Parathyroid adenoma (tissue), 2 donors: ENCODE measurements at regions not wholly inside any gene's neighbourhood (a gene's known extent, or its start where the extent isn't known, plus 50 kb on each side); places are given as distances from the start of the nearest gene placed in this dataset.

Source experiments
- H2AFZ ChIP-seq: fragments of 300-600 bp; sonication (generic); one replicate; pipeline ENCODE4 v1.7.0; 2017; ENCODE audit warnings: antibody characterized with exemption, mild to moderate bottlenecking
- H3K27ac ChIP-seq: fragments of 300-600 bp; sonication (generic); one replicate; pipeline ENCODE4 v1.7.0; 2017
- H3K27me3 ChIP-seq: fragments of 300-600 bp; sonication (generic); one replicate; pipeline ENCODE4 v1.7.0; 2017; ENCODE audit warnings: low read length; ENCODE audit not compliant: control insufficient read depth, insufficient read depth
- H3K36me3 ChIP-seq: fragments of 300-600 bp; sonication (generic); one replicate; pipeline ENCODE4 v1.7.0; 2017; ENCODE audit warnings: low read length; ENCODE audit not compliant: control insufficient read depth, insufficient read depth
- H3K4me1 ChIP-seq: fragments of 300-600 bp; sonication (generic); one replicate; pipeline ENCODE4 v1.7.0; 2017; ENCODE audit warnings: control low read depth
- H3K4me2 ChIP-seq: fragments of 300-600 bp; sonication (generic); one replicate; pipeline ENCODE4 v1.7.0; 2017; ENCODE audit warnings: low read length
- H3K4me3 ChIP-seq: fragments of 300-600 bp; sonication (generic); one replicate; pipeline ENCODE4 v1.7.0; 2017; ENCODE audit warnings: low read depth, low read length
- H3K79me2 ChIP-seq: fragments of 300-600 bp; sonication (generic); one replicate; pipeline ENCODE4 v1.7.0; 2017; ENCODE audit warnings: control low read depth
- H3K9ac ChIP-seq: fragments of 300-600 bp; sonication (generic); one replicate; pipeline ENCODE4 v1.7.0; 2017; ENCODE audit warnings: mild to moderate bottlenecking
- H3K9me3 ChIP-seq: fragments of 300-600 bp; sonication (generic); one replicate; pipeline ENCODE4 v1.7.0; 2017; ENCODE audit warnings: low read length; ENCODE audit not compliant: control insufficient read depth
- CTCF ChIP-seq: fragments of 300-600 bp; sonication (generic); IDR thresholded peaks from one replicate; pipeline ENCODE4 v1.7.0; 2017; ENCODE audit warnings: antibody characterized with exemption, mild to moderate bottlenecking
- donor health status: primary hyperparathyroidism.

- no peak overlapping the region for H3K4me3 ChIP-seq
- H3K4me1 ChIP-seq, result no peaks in the 10 kb centered on the region
- no peak overlapping the region for H2AFZ ChIP-seq
- no peak overlapping the region for H3K4me2 ChIP-seq
- no peaks in the 10 kb centered on the region for H3K79me2 ChIP-seq
- TF ChIP-seq CTCF, result no peak
- no peak overlapping the region for H3K27ac ChIP-seq
- no peak overlapping the region for H3K9ac ChIP-seq
- no peaks in the 10 kb centered on the region for H3K36me3 ChIP-seq
- no peaks in the 10 kb centered on the region for H3K27me3 ChIP-seq
- no peaks in the 10 kb centered on the region for H3K9me3 ChIP-seq
Observed at GRCh38 chr1:69128204-69128603, 439.5 kb upstream of the LRRC7 start.

- Histone ChIP-seq H2AFZ (no peak overlapping the region), H3K4me1 (no peaks in the 10 kb centered on the region)
- TF ChIP-seq CTCF, result no peak
Observed at GRCh38 chr1:69129538-69129937, 438.2 kb upstream of the LRRC7 start.

GRCh38 chr1:69138172-69138571 is 429.6 kb upstream of the LRRC7 start:
- Histone ChIP-seq H3K9ac (no peak overlapping the region), H3K4me1 (no peaks in the 10 kb centered on the region), H3K9me3 (no peaks in the 10 kb centered on the region), H2AFZ (no peak overlapping the region), H3K27me3 (no peaks in the 10 kb centered on the region), H3K79me2 (no peaks in the 10 kb centered on the region), H3K36me3 (no peaks in the 10 kb centered on the region), H3K27ac (no peak overlapping the region), H3K4me2 (no peak overlapping the region), H3K4me3 (no peak overlapping the region)
- no peak for TF ChIP-seq CTCF

More at GRCh38 chr1:69129538-69129937, 438.2 kb upstream of the LRRC7 start:
- Histone ChIP-seq H3K4me2 (no peak overlapping the region), H3K36me3 (no peaks in the 10 kb centered on the region), H3K9me3 (no peaks in the 10 kb centered on the region), H3K27ac (no peak overlapping the region), H3K79me2 (no peaks in the 10 kb centered on the region), H3K27me3 (no peaks in the 10 kb centered on the region), H3K9ac (no peak overlapping the region), H3K4me3 (no peak overlapping the region)

GRCh38 chr1:69139007-69139406 is 428.7 kb upstream of the LRRC7 start:
- no peaks in the 10 kb centered on the region for H3K79me2 ChIP-seq
- no peaks in the 10 kb centered on the region for H3K4me1 ChIP-seq
- no peak overlapping the region for H3K27ac ChIP-seq
- H3K27me3 ChIP-seq, result no peaks in the 10 kb centered on the region
- no peak overlapping the region for H2AFZ ChIP-seq
- H3K9ac ChIP-seq, result no peak overlapping the region
- no peak overlapping the region for H3K4me3 ChIP-seq
- no peaks in the 10 kb centered on the region for H3K9me3 ChIP-seq
- no peaks in the 10 kb centered on the region for H3K36me3 ChIP-seq
- H3K4me2 ChIP-seq, result no peak overlapping the region
- TF ChIP-seq CTCF, result no peak

GRCh38 chr1:69146303-69146702 is 421.4 kb upstream of the LRRC7 start:
- Histone ChIP-seq H3K4me1 (no peaks in the 10 kb centered on the region), H3K9ac (no peak overlapping the region), H3K4me2 (no peak overlapping the region), H3K36me3 (no peaks in the 10 kb centered on the region), H3K27ac (no peak overlapping the region), H3K4me3 (no peak overlapping the region), H3K9me3 (no peaks in the 10 kb centered on the region), H3K27me3 (no peaks in the 10 kb centered on the region), H3K79me2 (no peaks in the 10 kb centered on the region), H2AFZ (no peak overlapping the region)
- no peak for TF ChIP-seq CTCF
